HG03521 (cell line): ENCODE measurements at regions not wholly inside any gene's neighbourhood (a gene's known extent, or its start where the extent isn't known, plus 50 kb on each side); places are given as distances from the start of the nearest gene placed in this dataset.

ENCODE experiments used
- ATAC-seq: cut with Tn5 transposase; IDR thresholded peaks from one replicate; pipeline ENCODE4 v1.9.1; 2021; ENCODE audit warnings: mild to moderate bottlenecking, moderate library complexity; ENCODE audit not compliant: unreplicated experiment

GRCh38 chr9:108386032-108386431 is 469.8 kb downstream of the ACTL7B start:
- no peak for ATAC-seq

- ATAC-seq = no peak
These were observed 472.0 kb downstream of the ACTL7B start for GRCh38 chr9:108383796-108384195.

- no peak for ATAC-seq
These were observed 473.5 kb downstream of the ACTL7B start for GRCh38 chr9:108382310-108382709.

GRCh38 chr9:108377881-108378280 is 477.9 kb downstream of the ACTL7B start:
- ATAC-seq = no peak

GRCh38 chr9:108377382-108377781 is 478.4 kb downstream of the ACTL7B start:
- no peak for ATAC-seq

GRCh38 chr9:108376140-108376539 is 479.6 kb downstream of the ACTL7B start:
- ATAC-seq = no peak

- ATAC-seq = no peak
These were observed 481.2 kb downstream of the ACTL7B start for GRCh38 chr9:108374626-108375025.

GRCh38 chr9:108367188-108367587 is 488.6 kb downstream of the ACTL7B start:
- no peak for ATAC-seq

- ATAC-seq = no peak
These were observed 492.5 kb downstream of the ACTL7B start for GRCh38 chr9:108363311-108363710.

- no peak for ATAC-seq
These were observed 495.5 kb downstream of the ACTL7B start for GRCh38 chr9:108360304-108360703.

- ATAC-seq = no peak
These were observed 499.0 kb downstream of the ACTL7B start for GRCh38 chr9:108356806-108357205.

- no peak for ATAC-seq
These were observed 504.2 kb downstream of the ACTL7B start for GRCh38 chr9:108351571-108351970.

- no peak for ATAC-seq
These were observed 508.2 kb downstream of the ACTL7B start for GRCh38 chr9:108347463-108348188.

GRCh38 chr9:108345826-108346225 is 510.0 kb downstream of the ACTL7B start:
- no peak for ATAC-seq

GRCh38 chr9:108339251-108339650 is 516.5 kb downstream of the ACTL7B start:
- ATAC-seq = no peak

GRCh38 chr9:108336575-108336974 is 519.2 kb downstream of the ACTL7B start:
- no peak for ATAC-seq

- ATAC-seq = no peak
These were observed 522.2 kb downstream of the ACTL7B start for GRCh38 chr9:108333530-108333983.

GRCh38 chr9:108331596-108331995 is 524.2 kb downstream of the ACTL7B start:
- ATAC-seq = no peak

GRCh38 chr9:108325406-108325805 is 530.4 kb downstream of the ACTL7B start:
- no peak for ATAC-seq

GRCh38 chr9:108323615-108324014 is 532.2 kb downstream of the ACTL7B start:
- no peak for ATAC-seq

- no peak for ATAC-seq
These were observed 533.3 kb downstream of the ACTL7B start for GRCh38 chr9:108322326-108323098.

- ATAC-seq = no peak
These were observed 539.2 kb downstream of the ACTL7B start for GRCh38 chr9:108316630-108317029.
